PC-9 (cell line): ENCODE measurements at regions not wholly inside any gene's neighbourhood (a gene's known extent, or its start where the extent isn't known, plus 50 kb on each side); places are given as distances from the start of the nearest gene placed in this dataset.
"Not testable (repeated sequence)": the region's sequence is repeated elsewhere in the genome, so short reads cannot be mapped to it uniquely, and the experiment has no call there.

Source experiments
- CTCF ChIP-seq: fragments of 200-600 bp; sonication (generic); conservative IDR thresholded peaks from 2 replicates; pipeline ENCODE4 v1.6.1; 2017; ENCODE audit warnings: mixed run types, antibody characterized with exemption, mild to moderate bottlenecking, moderate library complexity
- EZH2 ChIP-seq: fragments of 200-600 bp; sonication (generic); IDR thresholded peaks from 2 replicates; pipeline ENCODE4 v1.8.0; 2017; ENCODE audit warnings: antibody characterized with exemption, low read depth

GRCh38 chr13:18248533-18249240 lies 932.9 kb downstream of the TUBA3C start:
- TF ChIP-seq CTCF, EZH2: not testable (repeated sequence)
